ENCODE measurements at regions not wholly inside any gene's neighbourhood (a gene's known extent, or its start where the extent isn't known, plus 50 kb on each side); places are given as distances from the start of the nearest gene placed in this dataset.

GRCh38 chr2:5794012-5794411 lies 101.8 kb downstream of the SOX11 start (continued):
- TF ChIP-seq CTCF (IDR thresholded peaks at IDR 0.05 in 2 of 3, conservative IDR thresholded peaks at IDR 0.05 in 1 of 3; ENCODE audit: borderline replicate concordance in 1 of 3, insufficient read depth in 1 of 3, low read depth in 2 of 3, low read length in 2 of 3) (no peak), SRF (IDR thresholded peaks at IDR 0.05; ENCODE audit: low read depth) (no peak), ZFX (IDR thresholded peaks at IDR 0.05) (no peak), POLR2AphosphoS5 (IDR thresholded peaks at IDR 0.05; ENCODE audit: low read depth, low read length) (no peak)

- intact Hi-C loops (cut with micrococcal nuclease) = no loop called here
- Histone ChIP-seq H3K4me2 (ENCODE audit: low read length) (no peak overlapping the region), H3K27ac (ENCODE audit: low read depth, low read length) (no peak overlapping the region), H4K20me1 (ENCODE audit: insufficient read depth) (no peaks in the 10 kb centered on the region), H3K4me1 (ENCODE audit: control insufficient read depth in 1 of 2, insufficient read depth in 2 of 2, low read length in 2 of 2) (no peaks in the 10 kb centered on the region), H3K9me2 (ENCODE audit: insufficient read depth) (no peaks in the 10 kb centered on the region), H3K9me3 (ENCODE audit: control insufficient read depth in 1 of 2, insufficient read depth in 1 of 2, low read depth in 1 of 2, low read length in 2 of 2) (peaks cover 12 to 45% of the 10 kb centered on the region in 2 experiments; a peak in 2 of 4 replicates), H3K27me3 (ENCODE audit: insufficient read depth, low read length) (no peaks in the 10 kb centered on the region), H3K36me3 (ENCODE audit: control insufficient read depth in 1 of 2, insufficient read depth in 2 of 2, low read length in 2 of 2) (no peaks in the 10 kb centered on the region), H3K9ac (ENCODE audit: low read length) (no peak overlapping the region), H2AFZ (ENCODE audit: low read depth, low read length, poor library complexity, severe bottlenecking) (no peak overlapping the region), H3K79me2 (ENCODE audit: insufficient read depth, low read length) (no peaks in the 10 kb centered on the region), H3K4me3 (replicated peaks in 1 of 2; ENCODE audit: low read depth in 1 of 2, low read length in 2 of 2) (no peak overlapping the region)
- DNase-seq (ENCODE audit: low read depth, low spot score) (no peak), ATAC-seq (no peak)
- TF ChIP-seq EGR1 (IDR thresholded peaks at IDR 0.05; ENCODE audit: low read depth) (no peak), ZNF274 (IDR thresholded peaks at IDR 0.05; ENCODE audit: low read depth, low read length) (no peak), SP1 (IDR thresholded peaks at IDR 0.05; ENCODE audit: low read depth) (no peak), EZH2phosphoT487 (IDR thresholded peaks at IDR 0.05; ENCODE audit: borderline replicate concordance) (no peak), JUND (IDR thresholded peaks at IDR 0.05) (no peak), CBX3 (IDR thresholded peaks at IDR 0.05; ENCODE audit: low read depth) (no peak), REST (IDR thresholded peaks at IDR 0.05; ENCODE audit: low read depth) (no peak)
- no TSS peak for BruUV-seq (replicated peaks)
- ChIA-PET CTCF (no interaction called here), RAD21 (ENCODE audit: low non-redundant PET in 1 of 2, low total read pairs in 2 of 2, uncharacterized antibody in 2 of 2, unreplicated experiment in 2 of 2) (no interaction called here), POLR2A (no interaction called here)
Observed at GRCh38 chr2:5798084-5798483, 105.9 kb downstream of the SOX11 start.

Data from HCT116 (cell line).